HG03354 (cell line): ENCODE measurements at regions not wholly inside any gene's neighbourhood (a gene's known extent, or its start where the extent isn't known, plus 50 kb on each side); places are given as distances from the start of the nearest gene placed in this dataset.

ENCODE experiments used
- ATAC-seq: cut with Tn5 transposase; IDR thresholded peaks from one replicate; pipeline ENCODE4 v1.9.1; 2021; ENCODE audit warnings: mild to moderate bottlenecking; ENCODE audit not compliant: unreplicated experiment, poor library complexity, severe bottlenecking

- no peak for ATAC-seq
Measured at GRCh38 chr9:108160706-108161355, 671.3 kb upstream of the KLF4 start.

- ATAC-seq, result no peak
Measured at GRCh38 chr9:108160039-108160438, 670.5 kb upstream of the KLF4 start.

GRCh38 chr9:108158236-108158995 is 668.8 kb upstream of the KLF4 start:
- no peak for ATAC-seq

- no peak for ATAC-seq
Measured at GRCh38 chr9:108156270-108156998, 666.9 kb upstream of the KLF4 start.

GRCh38 chr9:108153416-108153815 is 663.8 kb upstream of the KLF4 start:
- ATAC-seq, result no peak

GRCh38 chr9:108150736-108151586 is 661.4 kb upstream of the KLF4 start:
- ATAC-seq, result no peak

GRCh38 chr9:108149326-108149725 is 659.8 kb upstream of the KLF4 start:
- no peak for ATAC-seq

- ATAC-seq, result no peak
Measured at GRCh38 chr9:108142504-108143201, 653.1 kb upstream of the KLF4 start.

GRCh38 chr9:108142142-108142503 is 652.6 kb upstream of the KLF4 start:
- no peak for ATAC-seq

GRCh38 chr9:108139900-108140299 is 650.3 kb upstream of the KLF4 start:
- ATAC-seq, result no peak

GRCh38 chr9:108138516-108138915 is 648.9 kb upstream of the KLF4 start:
- no peak for ATAC-seq

- ATAC-seq, result no peak
Measured at GRCh38 chr9:108136656-108137055, 647.1 kb upstream of the KLF4 start.

- no peak for ATAC-seq
Measured at GRCh38 chr9:108134486-108135128, 645.0 kb upstream of the KLF4 start.

- ATAC-seq, result no peak
Measured at GRCh38 chr9:108133680-108134079, 644.1 kb upstream of the KLF4 start.

GRCh38 chr9:108133101-108133500 is 643.5 kb upstream of the KLF4 start:
- ATAC-seq, result no peak

- ATAC-seq, result no peak
Measured at GRCh38 chr9:108130905-108131304, 641.3 kb upstream of the KLF4 start.

GRCh38 chr9:108125625-108126024 is 636.1 kb upstream of the KLF4 start:
- no peak for ATAC-seq

GRCh38 chr9:108119530-108120113 is 630.1 kb upstream of the KLF4 start:
- no peak for ATAC-seq

GRCh38 chr9:108117795-108118194 is 628.2 kb upstream of the KLF4 start:
- no peak for ATAC-seq
